WI38 (cell line): ENCODE measurements at regions not wholly inside any gene's neighbourhood (a gene's known extent, or its start where the extent isn't known, plus 50 kb on each side); places are given as distances from the start of the nearest gene placed in this dataset.

Experiments used
- H3K4me3 ChIP-seq: 2 replicates; pipeline ENCODE4 v1.5.1; 2011; ENCODE audit warnings: low read depth, mild to moderate bottlenecking, control low read depth, low read length
- TF ChIP-seq, protein P1 (sequence below): IDR thresholded peaks from 2 replicates; pipeline ENCODE4 v1.5.1; 2012; ENCODE audit warnings: low read depth, mild to moderate bottlenecking, control low read depth, low read length

- no peak overlapping the region for H3K4me3 ChIP-seq
- TF ChIP-seq, protein P1, sequence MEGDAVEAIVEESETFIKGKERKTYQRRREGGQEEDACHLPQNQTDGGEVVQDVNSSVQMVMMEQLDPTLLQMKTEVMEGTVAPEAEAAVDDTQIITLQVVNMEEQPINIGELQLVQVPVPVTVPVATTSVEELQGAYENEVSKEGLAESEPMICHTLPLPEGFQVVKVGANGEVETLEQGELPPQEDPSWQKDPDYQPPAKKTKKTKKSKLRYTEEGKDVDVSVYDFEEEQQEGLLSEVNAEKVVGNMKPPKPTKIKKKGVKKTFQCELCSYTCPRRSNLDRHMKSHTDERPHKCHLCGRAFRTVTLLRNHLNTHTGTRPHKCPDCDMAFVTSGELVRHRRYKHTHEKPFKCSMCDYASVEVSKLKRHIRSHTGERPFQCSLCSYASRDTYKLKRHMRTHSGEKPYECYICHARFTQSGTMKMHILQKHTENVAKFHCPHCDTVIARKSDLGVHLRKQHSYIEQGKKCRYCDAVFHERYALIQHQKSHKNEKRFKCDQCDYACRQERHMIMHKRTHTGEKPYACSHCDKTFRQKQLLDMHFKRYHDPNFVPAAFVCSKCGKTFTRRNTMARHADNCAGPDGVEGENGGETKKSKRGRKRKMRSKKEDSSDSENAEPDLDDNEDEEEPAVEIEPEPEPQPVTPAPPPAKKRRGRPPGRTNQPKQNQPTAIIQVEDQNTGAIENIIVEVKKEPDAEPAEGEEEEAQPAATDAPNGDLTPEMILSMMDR: no peak
Measured at GRCh38 chr2:122251158-122251557, 495.7 kb downstream of the TSN start.

DNA sequence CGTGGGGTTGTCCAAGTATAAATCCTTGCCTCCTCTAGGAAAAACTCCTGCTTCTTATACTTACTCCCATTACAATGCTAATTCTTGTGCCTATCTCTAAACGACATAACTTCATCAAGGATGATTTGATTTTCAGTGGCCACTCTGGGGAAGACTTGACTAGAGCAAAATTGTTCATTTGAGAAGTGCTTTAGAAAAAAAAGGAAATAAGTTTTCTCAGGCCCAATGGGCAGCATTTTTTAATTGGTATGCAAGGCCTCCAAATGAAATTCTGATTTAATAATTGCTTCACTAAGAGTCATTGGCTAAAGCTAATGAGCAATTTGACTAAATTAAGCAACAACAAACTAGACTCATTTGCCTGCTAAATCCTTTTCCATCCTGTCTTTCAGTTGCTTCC is 496.1 kb downstream of the TSN start:
- TF ChIP-seq, protein P1: no peak
- no peak overlapping the region for H3K4me3 ChIP-seq

GRCh38 chr2:122255924-122256323 is 500.5 kb downstream of the TSN start:
- H3K4me3 ChIP-seq: no peak overlapping the region
- TF ChIP-seq, protein P1: no peak

DNA sequence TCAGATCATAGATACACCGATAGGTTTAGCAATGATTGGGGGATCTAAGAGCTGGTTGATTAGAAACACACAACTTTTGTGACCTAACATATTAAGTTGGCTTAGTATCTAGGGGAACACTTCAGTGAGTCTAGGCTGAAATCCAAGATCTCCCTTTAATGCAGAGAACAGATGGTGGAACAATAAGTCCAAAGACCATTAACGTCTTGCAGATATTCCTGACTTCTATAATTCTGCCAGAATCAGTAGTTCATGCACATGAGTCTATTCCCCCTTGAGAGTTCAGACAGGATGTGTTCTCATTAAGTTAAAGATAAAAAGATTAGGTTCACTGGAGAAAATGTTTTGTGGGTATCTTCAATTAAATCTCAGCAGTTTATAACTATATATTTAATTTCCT is 506.5 kb downstream of the TSN start:
- TF ChIP-seq, protein P1: no peak
- no peak overlapping the region for H3K4me3 ChIP-seq

DNA sequence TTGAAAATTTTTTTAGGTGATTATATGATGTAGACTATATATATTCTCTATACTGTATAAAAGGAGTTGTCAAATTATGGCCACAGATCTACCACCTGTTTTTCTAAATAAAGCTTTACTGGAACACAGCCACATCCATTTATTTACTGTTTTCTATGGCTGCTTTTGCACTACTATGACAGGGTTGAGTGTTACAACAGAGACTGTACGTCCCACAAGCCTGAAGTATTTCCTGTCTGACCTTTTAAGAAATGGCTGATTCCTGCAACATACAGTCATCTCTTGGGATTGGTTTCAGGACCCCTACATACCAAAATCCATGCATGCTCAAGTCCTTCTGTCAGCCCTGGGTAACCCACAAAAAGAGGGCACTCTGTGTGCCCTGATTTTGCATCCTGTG is 508.3 kb downstream of the TSN start:
- TF ChIP-seq, protein P1: no peak
- no peak overlapping the region for H3K4me3 ChIP-seq

- TF ChIP-seq, protein P1: no peak
- H3K4me3 ChIP-seq: no peak overlapping the region
Measured at GRCh38 chr2:122266636-122267035, 511.2 kb downstream of the TSN start.

- TF ChIP-seq, protein P1: no peak
- H3K4me3 ChIP-seq: no peak overlapping the region
Measured at GRCh38 chr2:122267947-122268346, 512.5 kb downstream of the TSN start.
